A549 (cell line): ENCODE measurements at regions not wholly inside any gene's neighbourhood (a gene's known extent, or its start where the extent isn't known, plus 50 kb on each side); places are given as distances from the start of the nearest gene placed in this dataset.

ENCODE experiments used
- ATAC-seq, 2 experiments: fragments of 200-7000 bp in 1 of 2; fragments of >200 bp in 1 of 2; cut with Nextera tagmentation in 1 of 2; cut with Tn5 transposase in 1 of 2; 3 replicates each; pipeline versions ENCODE4 v1.8.0 to v1.9.1; 2018 to 2020; ENCODE audit warnings: mild to moderate bottlenecking in 1 of 2, moderate library complexity in 1 of 2
- CTCF ChIA-PET: fragments of 300-600 bp; sonication (Branson Sonifier 250); formaldehyde crosslinking; extraction: SDS; loops from one replicate; lab custom pipeline; 2021; ENCODE audit warnings: antibody characterized with exemption, inconsistent platforms; lab: Yijun Ruan, JAX
- POLR2A ChIA-PET: fragments of 350-600 bp; formaldehyde crosslinking; extraction: SDS; loops from one replicate; lab custom pipeline; 2021; ENCODE audit warnings: antibody characterized with exemption, inconsistent platforms; lab: Yijun Ruan, JAX
- DNase-seq, 2 experiments: peaks; one replicate each; pipeline versions ENCODE4 v3.0.0 to v3.0.0-alpha.2; 2011 to 2016; ENCODE audit warnings: low read depth in 1 of 2, low spot score in 1 of 2
- FAIRE-seq: peaks from 2 replicates; lab custom pipeline; 2011; peaks lifted over from hg19 to GRCh38; lab: Jason Lieb, UNC
- H3K27ac ChIP-seq, 2 experiments: fragments of >200 bp; sonication (Bioruptor Twin); formaldehyde crosslinking; 3 replicates each; pipeline ENCODE4 v1.5.1; 2016 to 2017
- H3K4me1 ChIP-seq: fragments of >200 bp; sonication (Bioruptor Twin); formaldehyde crosslinking; 3 replicates; pipeline ENCODE4 v1.6.1; 2016
- H3K4me2 ChIP-seq: fragments of >200 bp; sonication (Bioruptor Twin); formaldehyde crosslinking; 3 replicates; pipeline ENCODE4 v1.6.1; 2016
- H3K4me3 ChIP-seq: fragments of >200 bp; sonication (Bioruptor Twin); formaldehyde crosslinking; 3 replicates; pipeline ENCODE4 v1.5.1; 2016
- H3K9me3 ChIP-seq: fragments of >200 bp; sonication (Bioruptor Twin); formaldehyde crosslinking; 3 replicates; pipeline ENCODE4 v1.6.1; 2016
- CHD4 ChIP-seq: fragments of 200-600 bp; sonication (generic); IDR thresholded peaks from 2 replicates; pipeline ENCODE4 v1.6.1; 2016; ENCODE audit warnings: antibody characterized with exemption, mild to moderate bottlenecking, borderline replicate concordance
- E2F6 ChIP-seq: IDR thresholded peaks from 2 replicates; pipeline ENCODE4 v1.6.1; 2012; ENCODE audit warnings: low read depth, borderline replicate concordance
- EHF ChIP-seq: fragments of 250-450 bp; sonication (Bioruptor Pico); IDR thresholded peaks from 2 replicates; pipeline ENCODE4 v1.5.0; 2020; ENCODE audit warnings: mild to moderate bottlenecking
- EP300 ChIP-seq, 2 experiments: fragments of >200 bp; sonication (Bioruptor Twin); formaldehyde crosslinking; IDR thresholded peaks; 2 replicates in 1 of 2; 3 replicates in 1 of 2; pipeline ENCODE4 v1.6.1; 2016 to 2017
- ESRRA ChIP-seq: fragments of 150-350 bp; IDR thresholded peaks from 2 replicates; pipeline ENCODE4 v1.6.1; 2014; ENCODE audit warnings: mild to moderate bottlenecking, low read length, borderline replicate concordance
- FOSL2 ChIP-seq, 2 experiments: fragments of 450-650 bp in 1 of 2; fragments of >200 bp in 1 of 2; sonication (Bioruptor Twin) in 1 of 2; formaldehyde crosslinking; IDR thresholded peaks; 2 replicates each; pipeline versions ENCODE4 v1.5.0 to v1.6.1; 2016 to 2020; ENCODE audit warnings: mild to moderate bottlenecking in 1 of 2, moderate library complexity in 1 of 2
- HDAC2 ChIP-seq: fragments of 200-600 bp; sonication (generic); IDR thresholded peaks from 2 replicates; pipeline ENCODE4 v1.6.1; 2016
- HOXA7 ChIP-seq: fragments of 250-450 bp; sonication (Bioruptor Pico); IDR thresholded peaks from 2 replicates; pipeline ENCODE4 v1.5.0; 2020; ENCODE audit warnings: mild to moderate bottlenecking, moderate library complexity
- HOXB5 ChIP-seq: fragments of 250-450 bp; sonication (Bioruptor Pico); IDR thresholded peaks from 2 replicates; pipeline ENCODE4 v1.5.0; 2020; ENCODE audit warnings: mild to moderate bottlenecking, moderate library complexity
- JUN ChIP-seq, 2 experiments: fragments of >200 bp; sonication (Bioruptor Twin); formaldehyde crosslinking; IDR thresholded peaks; 2 replicates in 1 of 2; 3 replicates in 1 of 2; pipeline ENCODE4 v1.6.1; 2016 to 2017
- KDM1A ChIP-seq: fragments of 200-600 bp; sonication (generic); IDR thresholded peaks from 2 replicates; pipeline ENCODE4 v1.6.1; 2016; ENCODE audit warnings: low read depth, mild to moderate bottlenecking
- KDM5A ChIP-seq: fragments of 200-600 bp; sonication (generic); IDR thresholded peaks from 2 replicates; pipeline ENCODE4 v1.6.1; 2016; ENCODE audit warnings: antibody characterized with exemption, mild to moderate bottlenecking
- MAFK ChIP-seq: fragments of 450-650 bp; IDR thresholded peaks from 2 replicates; pipeline ENCODE4 v1.6.1; 2014; ENCODE audit not compliant: partially characterized antibody
- MAX ChIP-seq: IDR thresholded peaks from 2 replicates; pipeline ENCODE4 v1.6.1; 2012
- NPAS2 ChIP-seq: fragments of 250-450 bp; sonication (Bioruptor Pico); IDR thresholded peaks from 2 replicates; pipeline ENCODE4 v1.8.0; 2022; ENCODE audit warnings: mild to moderate bottlenecking, moderate library complexity, borderline replicate concordance
- NR3C1 ChIP-seq: fragments of >200 bp; sonication (Bioruptor Twin); formaldehyde crosslinking; IDR thresholded peaks from 3 replicates; pipeline ENCODE4 v1.6.1; 2017
- PBX3 ChIP-seq: IDR thresholded peaks from 2 replicates; pipeline ENCODE4 v1.6.1; 2012
- PHF8 ChIP-seq: fragments of 200-600 bp; sonication (generic); IDR thresholded peaks from 2 replicates; pipeline ENCODE4 v1.6.1; 2016; ENCODE audit warnings: low read depth, mild to moderate bottlenecking, antibody characterized with exemption, moderate library complexity, borderline replicate concordance
- RCOR1 ChIP-seq: fragments of 150-350 bp; IDR thresholded peaks from 2 replicates; pipeline ENCODE4 v1.6.1; 2014; ENCODE audit warnings: antibody characterized with exemption, low read length, low read depth
- RNF2 ChIP-seq: fragments of 200-600 bp; sonication (generic); IDR thresholded peaks from 2 replicates; pipeline ENCODE4 v1.6.1; 2016; ENCODE audit warnings: low read depth, mild to moderate bottlenecking, antibody characterized with exemption, moderate library complexity, borderline replicate concordance
- TFCP2L1 ChIP-seq: fragments of 250-450 bp; sonication (Bioruptor Pico); IDR thresholded peaks from 2 replicates; pipeline ENCODE4 v1.5.0; 2021; ENCODE audit warnings: mild to moderate bottlenecking
- TP53 ChIP-seq: fragments of 250-450 bp; sonication (Bioruptor Pico); IDR thresholded peaks from 2 replicates; pipeline ENCODE4 v1.5.0; 2021; ENCODE audit warnings: mild to moderate bottlenecking, moderate library complexity
- USF2 ChIP-seq: fragments of 450-650 bp; IDR thresholded peaks from 2 replicates; pipeline ENCODE4 v1.6.1; 2014; ENCODE audit warnings: antibody characterized with exemption
- ZFP36 ChIP-seq: fragments of 450-650 bp; IDR thresholded peaks from 2 replicates; pipeline ENCODE4 v1.6.1; 2014; ENCODE audit warnings: borderline replicate concordance; ENCODE audit not compliant: partially characterized antibody
- ZSCAN20 ChIP-seq: fragments of 250-450 bp; sonication (Bioruptor Pico); IDR thresholded peaks from 2 replicates; pipeline ENCODE4 v1.8.0; 2022; ENCODE audit warnings: mild to moderate bottlenecking, moderate library complexity
- WGBS: methylation state at CpG from one replicate; pipeline ENCODE4 v1.1.6; 2017; ENCODE audit errors: missing lambda C conversion rate; 5-methylcytosine and 5-hydroxymethylcytosine counted together

- TF ChIP-seq PBX3 = no peak
- TF ChIP-seq PHF8 = no peak
- TF ChIP-seq NPAS2 = no peak
- no peak for TF ChIP-seq EHF
- TF ChIP-seq MAX = no peak
These were observed 80.1 kb upstream of the TSHZ2 start (continued) for GRCh38 chr20:52892023-52892422.

GRCh38 chr20:52890130-52890529, 82.0 kb upstream of the TSHZ2 start:
- DNase-seq (no peak), ATAC-seq (no peak), FAIRE-seq (no peak)
- WGBS = 19% methylated on average over 3 of the region's 3 CpGs
- Histone ChIP-seq H3K4me2 (no peak overlapping the region), H3K4me3 (no peak overlapping the region), H3K27ac (no peak overlapping the region), H3K4me1 (no peaks in the 10 kb centered on the region), H3K9me3 (no peaks in the 10 kb centered on the region)
- ChIA-PET POLR2A (no interaction called here), CTCF (no interaction called here)
- no peak for TF ChIP-seq USF2
- no peak for TF ChIP-seq ESRRA
- no peak for TF ChIP-seq RNF2
- TF ChIP-seq HOXB5 (CRISPR knock-in tag) = no peak
- no peak for TF ChIP-seq HOXA7 (CRISPR knock-in tag)
- no peak for TF ChIP-seq KDM1A

- Histone ChIP-seq H3K27ac (no peak overlapping the region), H3K4me1 (no peaks in the 10 kb centered on the region), H3K4me3 (no peak overlapping the region), H3K9me3 (no peaks in the 10 kb centered on the region), H3K4me2 (no peak overlapping the region)
- ATAC-seq (no peak), DNase-seq (no peak), FAIRE-seq (no peak)
- POLR2A ChIA-PET = no interaction called here
- 11% methylated on average over 4 of the region's 4 CpGs for WGBS
- TF ChIP-seq EP300 (IDR thresholded peaks at IDR 0.05) (no peak), HDAC2 (no peak), TP53 (CRISPR knock-in tag) (no peak), ZFP36 (no peak), FOSL2 (IDR thresholded peaks at IDR 0.05) (no peak), FOSL2 (CRISPR knock-in tag; IDR thresholded peaks at IDR 0.05) (no peak), NR3C1 (no peak), E2F6 (no peak), ZSCAN20 (CRISPR knock-in tag) (no peak), MAFK (no peak), RCOR1 (no peak), CHD4 (no peak), PHF8 (no peak), JUN (IDR thresholded peaks at IDR 0.05) (no peak), TFCP2L1 (no peak), KDM1A (no peak), KDM5A (no peak)
- CTCF ChIA-PET = no interaction called here
These were observed 82.9 kb upstream of the TSHZ2 start for GRCh38 chr20:52889225-52889624.
